ENCODE measurements at regions not wholly inside any gene's neighbourhood (a gene's known extent, or its start where the extent isn't known, plus 50 kb on each side); places are given as distances from the start of the nearest gene placed in this dataset.

GRCh38 chr10:78473006-78473405 lies 439.3 kb downstream of the RPS24 start:
- intact Hi-C loops (cut with DNase I; ENCODE audit: low total_unique reads) = no loop called here
- no peak overlapping the region for H3K27ac ChIP-seq
- no peaks in the 10 kb centered on the region for H3K27me3 ChIP-seq
- no peak overlapping the region for H3K4me3 ChIP-seq
- no peaks in the 10 kb centered on the region for H3K9me3 ChIP-seq
- no peaks in the 10 kb centered on the region for H3K4me1 ChIP-seq
- WGBS, 2 donors = 79 to 86% methylated on average over 5 to 7 of the region's 7 CpGs
- H3K36me3 ChIP-seq (ENCODE audit: low read depth, missing control alignments) = no peaks in the 10 kb centered on the region
- DNase-seq = no peak
- TF ChIP-seq, protein P1, sequence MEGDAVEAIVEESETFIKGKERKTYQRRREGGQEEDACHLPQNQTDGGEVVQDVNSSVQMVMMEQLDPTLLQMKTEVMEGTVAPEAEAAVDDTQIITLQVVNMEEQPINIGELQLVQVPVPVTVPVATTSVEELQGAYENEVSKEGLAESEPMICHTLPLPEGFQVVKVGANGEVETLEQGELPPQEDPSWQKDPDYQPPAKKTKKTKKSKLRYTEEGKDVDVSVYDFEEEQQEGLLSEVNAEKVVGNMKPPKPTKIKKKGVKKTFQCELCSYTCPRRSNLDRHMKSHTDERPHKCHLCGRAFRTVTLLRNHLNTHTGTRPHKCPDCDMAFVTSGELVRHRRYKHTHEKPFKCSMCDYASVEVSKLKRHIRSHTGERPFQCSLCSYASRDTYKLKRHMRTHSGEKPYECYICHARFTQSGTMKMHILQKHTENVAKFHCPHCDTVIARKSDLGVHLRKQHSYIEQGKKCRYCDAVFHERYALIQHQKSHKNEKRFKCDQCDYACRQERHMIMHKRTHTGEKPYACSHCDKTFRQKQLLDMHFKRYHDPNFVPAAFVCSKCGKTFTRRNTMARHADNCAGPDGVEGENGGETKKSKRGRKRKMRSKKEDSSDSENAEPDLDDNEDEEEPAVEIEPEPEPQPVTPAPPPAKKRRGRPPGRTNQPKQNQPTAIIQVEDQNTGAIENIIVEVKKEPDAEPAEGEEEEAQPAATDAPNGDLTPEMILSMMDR (IDR thresholded peaks at IDR 0.05) = no peak
- no peak for TF ChIP-seq POLR2A (IDR thresholded peaks at IDR 0.05)

- TF ChIP-seq, protein P1 (IDR thresholded peaks at IDR 0.05) = no peak
- TF ChIP-seq POLR2A (IDR thresholded peaks at IDR 0.05) = no peak
- H3K27me3 ChIP-seq = no peaks in the 10 kb centered on the region
- H3K36me3 ChIP-seq (ENCODE audit: low read depth, missing control alignments) = no peaks in the 10 kb centered on the region
- 92 to 94% methylated on average over 3 of the region's 3 CpGs for WGBS, 2 donors
- no peaks in the 10 kb centered on the region for H3K9me3 ChIP-seq
- no peaks in the 10 kb centered on the region for H3K4me1 ChIP-seq
- no peak overlapping the region for H3K27ac ChIP-seq
- no peak for DNase-seq
- H3K4me3 ChIP-seq = no peak overlapping the region
- intact Hi-C loops (cut with DNase I; ENCODE audit: low total_unique reads) = no loop called here
Measured at GRCh38 chr10:78474743-78475142, 441.1 kb downstream of the RPS24 start.

DNA sequence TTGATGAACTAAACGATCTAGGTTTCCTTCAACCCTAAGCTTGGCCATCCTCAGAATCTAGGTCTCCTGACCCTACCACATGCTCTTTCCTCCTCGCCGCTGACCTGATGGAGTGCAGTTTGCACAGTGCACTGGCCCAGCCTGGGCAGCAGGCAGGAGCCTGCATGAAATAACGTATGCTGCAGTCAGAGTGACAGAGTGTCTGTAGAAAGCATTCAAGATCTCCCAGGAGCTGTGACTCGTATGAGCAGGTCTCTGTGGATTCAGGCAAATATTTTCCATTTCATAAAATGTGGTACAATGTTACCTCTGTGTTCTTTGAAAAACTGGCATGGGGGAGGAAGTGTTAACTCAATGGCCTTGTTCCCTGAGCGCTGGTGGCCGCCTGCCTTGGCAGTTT lies 441.8 kb downstream of the RPS24 start:
- intact Hi-C loops (cut with DNase I; ENCODE audit: low total_unique reads) = no loop called here
- no peak overlapping the region for H3K27ac ChIP-seq

GRCh38 chr10:78476156-78476555 lies 442.5 kb downstream of the RPS24 start:
- H3K4me3 ChIP-seq = no peak overlapping the region
- H3K27ac ChIP-seq = no peak overlapping the region
- H3K9me3 ChIP-seq = no peaks in the 10 kb centered on the region
- H3K36me3 ChIP-seq (ENCODE audit: low read depth, missing control alignments) = no peaks in the 10 kb centered on the region
- intact Hi-C loops (cut with DNase I; ENCODE audit: low total_unique reads) = no loop called here
- TF ChIP-seq, protein P1 (IDR thresholded peaks at IDR 0.05) = no peak
- TF ChIP-seq POLR2A (IDR thresholded peaks at IDR 0.05) = no peak
- 77 to 88% methylated on average over 8 of the region's 8 CpGs for WGBS, 2 donors
- no peaks in the 10 kb centered on the region for H3K4me1 ChIP-seq
- no peaks in the 10 kb centered on the region for H3K27me3 ChIP-seq
- DNase-seq = no peak

More for the DNA sequence above, 441.8 kb downstream of the RPS24 start:
- H3K36me3 ChIP-seq (ENCODE audit: low read depth, missing control alignments) = no peaks in the 10 kb centered on the region
- DNase-seq = no peak
- H3K9me3 ChIP-seq = no peaks in the 10 kb centered on the region
- 55 to 74% methylated on average over 4 to 7 of the region's 7 CpGs for WGBS, 2 donors
- no peaks in the 10 kb centered on the region for H3K4me1 ChIP-seq
- H3K27me3 ChIP-seq = no peaks in the 10 kb centered on the region
- no peak overlapping the region for H3K4me3 ChIP-seq
- no peak for TF ChIP-seq POLR2A (IDR thresholded peaks at IDR 0.05)
- TF ChIP-seq, protein P1 (IDR thresholded peaks at IDR 0.05) = no peak

GRCh38 chr10:78476844-78477243 lies 443.2 kb downstream of the RPS24 start:
- no peak overlapping the region for H3K27ac ChIP-seq
- no peaks in the 10 kb centered on the region for H3K36me3 ChIP-seq (ENCODE audit: low read depth, missing control alignments)
- H3K27me3 ChIP-seq = no peaks in the 10 kb centered on the region
- TF ChIP-seq POLR2A (IDR thresholded peaks at IDR 0.05) = no peak
- TF ChIP-seq, protein P1 (IDR thresholded peaks at IDR 0.05) = no peak
- intact Hi-C loops (cut with DNase I; ENCODE audit: low total_unique reads) = no loop called here
- no peaks in the 10 kb centered on the region for H3K4me1 ChIP-seq
- 82 to 84% methylated on average over 6 of the region's 6 CpGs for WGBS, 2 donors
- H3K4me3 ChIP-seq = no peak overlapping the region
- DNase-seq = no peak
- no peaks in the 10 kb centered on the region for H3K9me3 ChIP-seq

Data from testis (tissue), 2 donors.